ENCODE measurements at regions not wholly inside any gene's neighbourhood (a gene's known extent, or its start where the extent isn't known, plus 50 kb on each side); places are given as distances from the start of the nearest gene placed in this dataset.

- H3K4me1 ChIP-seq, result no peaks in the 10 kb centered on the region
- Mint-ChIP-seq H3K9me3 (ENCODE audit: unreplicated experiment) (no peaks in the 10 kb centered on the region), H3K4me3 (ENCODE audit: unreplicated experiment) (no peak overlapping the region), H3K27ac (ENCODE audit: unreplicated experiment) (no peak overlapping the region), H3K36me3 (ENCODE audit: insufficient read depth, unreplicated experiment) (no peaks in the 10 kb centered on the region), H3K27me3 (ENCODE audit: insufficient read depth, unreplicated experiment) (peaks cover 5% of the 10 kb centered on the region), H3K4me1 (ENCODE audit: low read depth, unreplicated experiment) (no peaks in the 10 kb centered on the region)
- no peak for DNase-seq
- H3K36me3 ChIP-seq (ENCODE audit: control insufficient read depth, insufficient read depth, low read length), result no peaks in the 10 kb centered on the region
- H3K9me3 ChIP-seq, result no peaks in the 10 kb centered on the region
- no TSS peak for BruUV-seq (replicated peaks)
- no peak overlapping the region for H3K4me3 ChIP-seq (ENCODE audit: low read depth, low read length)
- H3K27me3 ChIP-seq (replicated peaks; ENCODE audit: control insufficient read depth, insufficient read depth, low read length), result no peaks in the 10 kb centered on the region
- ChIA-PET POLR2A (no interaction called here), CTCF (no interaction called here)
- TF ChIP-seq CTCF (IDR thresholded peaks at IDR 0.05; ENCODE audit: insufficient read depth in 1 of 2, low read depth in 1 of 2, low read length in 1 of 2, severe bottlenecking in 1 of 2, unreplicated experiment in 1 of 2), result no peak
- intact Hi-C loops (cut with micrococcal nuclease; ENCODE audit: unreplicated experiment), result no loop called here
These were observed 1511.0 kb downstream of the FSTL5 start for GRCh38 chr4:160652790-160653189.

DNA sequence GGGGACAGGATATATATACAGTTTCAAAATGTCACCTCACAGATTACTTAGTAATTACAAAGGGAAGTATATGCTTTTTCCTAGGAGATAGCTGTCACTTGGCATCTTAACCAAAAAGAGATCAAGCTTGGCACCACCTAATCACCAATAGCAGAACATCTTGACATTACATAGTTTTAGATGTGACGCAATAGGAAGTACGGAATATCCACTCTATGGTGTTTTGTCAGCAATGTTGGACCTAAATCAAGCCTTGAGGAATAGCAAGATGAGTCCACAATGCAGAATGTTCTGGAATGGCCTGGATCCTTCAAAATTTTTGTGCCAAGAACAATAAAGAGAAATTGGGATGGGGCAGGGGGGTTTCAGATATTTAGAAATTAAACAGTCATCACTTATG, 1488.2 kb downstream of the FSTL5 start:
- no peaks in the 10 kb centered on the region for H3K9me3 Mint-ChIP-seq (ENCODE audit: unreplicated experiment)
- no peak overlapping the region for H3K4me3 Mint-ChIP-seq (ENCODE audit: unreplicated experiment)
- Histone ChIP-seq H3K27me3 (replicated peaks; ENCODE audit: control insufficient read depth, insufficient read depth, low read length) (no peaks in the 10 kb centered on the region), H3K36me3 (ENCODE audit: control insufficient read depth, insufficient read depth, low read length) (no peaks in the 10 kb centered on the region), H3K9me3 (no peaks in the 10 kb centered on the region), H3K4me1 (no peaks in the 10 kb centered on the region), H3K4me3 (ENCODE audit: low read depth, low read length) (no peak overlapping the region)
- no peaks in the 10 kb centered on the region for H3K4me1 Mint-ChIP-seq (ENCODE audit: low read depth, unreplicated experiment)
- CTCF ChIA-PET, result no interaction called here
- POLR2A ChIA-PET, result no interaction called here
- no TSS peak for BruUV-seq (replicated peaks)
- intact Hi-C loops (cut with micrococcal nuclease; ENCODE audit: unreplicated experiment), result no loop called here
- no peak for TF ChIP-seq CTCF (IDR thresholded peaks at IDR 0.05; ENCODE audit: insufficient read depth in 1 of 2, low read depth in 1 of 2, low read length in 1 of 2, severe bottlenecking in 1 of 2, unreplicated experiment in 1 of 2)
- DNase-seq, result no peak
- H3K36me3 Mint-ChIP-seq (ENCODE audit: insufficient read depth, unreplicated experiment), result no peaks in the 10 kb centered on the region
- no peaks in the 10 kb centered on the region for H3K27me3 Mint-ChIP-seq (ENCODE audit: insufficient read depth, unreplicated experiment)
- H3K27ac Mint-ChIP-seq (ENCODE audit: unreplicated experiment), result no peak overlapping the region

DNA sequence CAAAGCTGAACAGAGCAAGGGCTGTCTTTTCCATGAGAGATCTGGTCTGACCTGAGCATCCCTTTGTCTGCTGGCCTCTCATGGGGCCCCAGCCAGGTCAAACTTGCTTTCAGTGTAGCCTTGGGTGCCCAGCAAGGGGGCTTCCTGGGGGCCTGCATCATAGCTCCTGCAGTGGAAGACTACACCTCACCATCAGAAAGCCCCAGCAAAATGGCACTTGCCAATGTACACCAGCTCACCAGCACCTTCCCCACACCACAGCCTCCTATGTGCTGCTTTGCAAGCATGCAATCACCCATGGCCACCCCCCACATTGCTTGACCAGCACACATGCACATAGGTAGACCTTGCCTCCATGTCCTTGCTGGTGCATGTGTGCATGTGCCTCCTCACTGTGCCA, 1478.1 kb downstream of the FSTL5 start:
- no peaks in the 10 kb centered on the region for H3K36me3 Mint-ChIP-seq (ENCODE audit: insufficient read depth, unreplicated experiment)
- H3K4me1 Mint-ChIP-seq (ENCODE audit: low read depth, unreplicated experiment), result no peaks in the 10 kb centered on the region
- Histone ChIP-seq H3K9me3 (no peaks in the 10 kb centered on the region), H3K36me3 (ENCODE audit: control insufficient read depth, insufficient read depth, low read length) (no peaks in the 10 kb centered on the region), H3K4me1 (no peaks in the 10 kb centered on the region), H3K4me3 (ENCODE audit: low read depth, low read length) (no peak overlapping the region), H3K27me3 (replicated peaks; ENCODE audit: control insufficient read depth, insufficient read depth, low read length) (no peaks in the 10 kb centered on the region)
- no peaks in the 10 kb centered on the region for H3K27me3 Mint-ChIP-seq (ENCODE audit: insufficient read depth, unreplicated experiment)
- no TSS peak for BruUV-seq (replicated peaks)
- TF ChIP-seq CTCF (IDR thresholded peaks at IDR 0.05; ENCODE audit: insufficient read depth in 1 of 2, low read depth in 1 of 2, low read length in 1 of 2, severe bottlenecking in 1 of 2, unreplicated experiment in 1 of 2), result no peak
- CTCF ChIA-PET, result no interaction called here
- no peak overlapping the region for H3K27ac Mint-ChIP-seq (ENCODE audit: unreplicated experiment)
- intact Hi-C loops (cut with micrococcal nuclease; ENCODE audit: unreplicated experiment), result no loop called here
- H3K9me3 Mint-ChIP-seq (ENCODE audit: unreplicated experiment), result no peaks in the 10 kb centered on the region
- DNase-seq, result no peak
- POLR2A ChIA-PET, result no interaction called here
- H3K4me3 Mint-ChIP-seq (ENCODE audit: unreplicated experiment), result no peak overlapping the region

All from Caco-2 (cell line).